Stimulated activated CD4-positive, alpha-beta T cell treated with anti-CD3 and anti-CD28 coated beads, Interleukin-4, amount 100 ng/mL, for 1 hour (primary cell): ENCODE measurements at regions not wholly inside any gene's neighbourhood (a gene's known extent, or its start where the extent isn't known, plus 50 kb on each side); places are given as distances from the start of the nearest gene placed in this dataset.
"Not testable (repeated sequence)": the region's sequence is repeated elsewhere in the genome, so short reads cannot be mapped to it uniquely, and the experiment has no call there.

Experiments used
- DNase-seq: peaks from one replicate; pipeline ENCODE4 v3.0.0-alpha.2; 2020

GRCh38 chr10:130931256-130931655 is 380.3 kb downstream of the TCERG1L start:
- DNase-seq: no peak

DNA sequence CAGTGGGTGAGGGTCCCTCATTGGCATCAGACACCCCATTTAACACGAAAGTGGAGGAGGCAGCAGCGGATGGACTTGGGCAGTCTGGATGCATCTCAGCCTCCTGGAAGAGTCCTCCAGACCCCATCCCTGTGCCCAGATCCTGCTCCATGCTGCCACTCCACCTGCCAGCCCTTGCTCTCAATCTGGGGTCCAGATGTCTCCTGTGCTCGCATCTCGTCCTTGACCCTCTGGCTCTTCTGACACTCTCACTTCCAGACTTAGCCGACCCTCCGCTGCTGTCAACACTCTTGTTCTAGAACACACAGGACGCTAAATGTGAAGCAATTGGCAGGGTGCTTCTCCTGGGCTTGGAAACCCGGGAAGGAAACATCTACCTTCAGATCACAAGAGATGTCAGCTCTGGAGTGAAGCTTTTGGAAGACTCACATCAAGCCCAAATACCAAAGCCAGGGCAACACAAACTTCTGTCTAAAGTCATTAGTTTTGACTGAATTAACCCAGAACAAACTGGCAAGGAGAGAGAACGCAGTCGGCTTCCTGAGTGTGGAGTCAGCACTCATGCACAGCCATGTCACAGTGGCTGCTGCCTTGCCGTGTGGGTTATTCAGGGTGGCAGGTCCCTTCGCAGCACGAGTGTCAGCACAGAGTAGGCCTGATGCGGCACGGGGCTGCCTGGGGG is 379.1 kb downstream of the TCERG1L start:
- DNase-seq: no peak

DNA sequence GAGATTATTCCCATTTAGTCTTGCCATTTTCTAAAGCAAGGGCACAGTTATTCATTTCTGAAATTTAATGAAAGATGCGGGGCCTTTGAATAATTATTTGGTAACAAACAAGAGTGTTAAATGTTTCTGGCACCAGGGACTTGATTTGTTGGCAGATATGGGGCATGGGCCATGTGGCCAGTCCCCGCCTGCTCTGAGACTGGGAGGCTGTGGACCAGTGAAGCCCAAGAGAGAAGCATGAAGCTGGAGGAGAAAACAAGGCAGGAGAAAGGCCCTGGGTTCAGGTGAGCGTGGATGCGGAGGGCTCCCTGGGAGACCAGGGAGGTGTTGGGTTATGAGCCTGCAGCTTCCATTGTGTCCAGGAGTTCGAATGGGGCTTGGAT is 378.5 kb downstream of the TCERG1L start:
- DNase-seq: no peak

DNA sequence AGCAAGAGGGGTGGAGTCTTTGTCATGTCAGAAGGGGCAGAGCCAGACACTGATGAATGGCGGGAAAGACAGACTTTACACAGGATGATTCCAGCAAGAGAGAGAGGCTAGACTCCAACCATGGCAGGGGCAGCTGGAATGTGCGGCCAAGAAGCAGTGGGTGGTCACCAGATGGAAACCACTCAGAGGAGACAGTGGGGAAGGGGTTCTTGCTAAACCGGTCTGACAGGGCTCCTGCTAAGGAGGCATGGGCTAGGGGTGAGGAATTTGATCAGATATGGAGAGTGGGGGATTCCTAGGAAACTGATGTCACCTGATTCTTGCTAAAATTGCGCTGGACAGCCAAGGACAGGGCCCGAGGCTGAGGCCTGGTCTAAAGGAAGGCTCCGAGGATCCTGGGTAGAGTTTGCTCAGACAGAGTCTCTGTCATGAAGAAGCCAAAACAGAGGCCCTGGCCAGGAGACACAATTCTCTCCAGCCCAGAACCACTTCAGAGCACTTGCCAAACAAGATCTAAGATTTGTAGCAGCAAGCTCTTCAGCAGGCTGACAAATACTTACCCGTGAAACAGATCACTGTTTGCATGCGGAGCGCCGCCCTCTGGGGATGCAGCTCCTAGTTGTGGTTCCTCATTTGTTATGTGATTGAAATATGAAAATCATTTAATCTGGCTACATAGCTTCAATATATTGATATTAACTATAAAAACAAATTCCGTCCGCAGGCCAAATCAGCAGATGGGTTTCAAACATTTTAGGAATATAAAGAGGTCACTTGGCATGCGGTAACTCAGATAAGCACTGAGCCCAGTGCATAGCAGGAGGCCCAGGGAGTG is 377.0 kb downstream of the TCERG1L start:
- no peak for DNase-seq

- no peak for DNase-seq
Measured at GRCh38 chr10:130935128-130935439, 376.4 kb downstream of the TCERG1L start.

DNA sequence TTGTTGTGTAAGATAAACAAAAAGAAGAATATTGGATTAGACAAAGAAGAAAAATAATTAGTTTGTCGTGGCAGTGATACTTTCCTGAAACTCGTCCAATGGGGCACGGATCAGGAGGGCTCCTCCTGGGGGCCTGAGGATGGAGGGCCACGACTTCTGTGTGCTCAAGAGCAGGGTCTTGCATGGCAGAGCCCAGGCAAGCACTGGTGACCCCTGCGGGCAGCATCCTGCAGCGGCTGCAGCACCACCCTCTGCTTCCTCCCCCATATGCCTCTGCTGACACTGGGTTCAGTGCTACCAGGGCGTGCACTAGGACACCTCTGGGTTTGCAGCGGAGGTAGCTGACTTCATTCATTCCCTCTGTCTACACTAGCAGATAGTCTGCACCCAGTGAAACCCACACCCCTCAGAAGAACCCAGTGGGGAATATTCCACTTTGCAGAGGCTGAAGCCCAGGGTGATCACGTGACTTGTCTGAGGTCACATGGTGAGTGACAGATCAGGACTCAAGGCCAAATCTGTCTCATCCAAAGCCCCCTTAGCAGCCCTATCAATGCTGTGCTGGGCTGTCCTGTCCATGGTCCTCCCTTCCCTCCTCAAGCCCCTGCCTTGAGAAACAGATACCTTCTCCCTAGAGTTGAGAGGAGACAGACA is 375.5 kb downstream of the TCERG1L start:
- DNase-seq: no peak

DNA sequence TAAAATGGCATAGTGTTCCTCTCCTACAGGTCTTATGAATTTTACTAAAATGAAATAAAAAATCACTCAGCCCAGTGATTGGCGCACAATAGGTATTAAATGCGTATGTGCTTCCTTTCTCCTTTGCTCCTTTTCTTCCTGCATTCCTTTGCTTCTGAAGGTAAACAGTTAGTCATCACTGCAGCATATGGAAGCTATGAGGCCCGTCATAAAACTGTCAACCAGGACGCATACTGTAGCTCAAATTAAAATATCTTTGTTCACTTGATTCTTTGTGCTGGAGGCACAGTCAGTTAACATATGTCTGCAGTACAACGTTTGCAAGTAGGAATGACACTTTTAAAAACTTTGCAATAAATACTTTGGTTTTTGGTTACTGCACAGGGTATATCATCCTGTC is 374.7 kb downstream of the TCERG1L start:
- no peak for DNase-seq

- DNase-seq: no peak
Measured at GRCh38 chr10:130938051-130938450, 373.5 kb downstream of the TCERG1L start.

- DNase-seq: not testable (repeated sequence)
Measured at GRCh38 chr10:130938891-130939290, 372.6 kb downstream of the TCERG1L start.

DNA sequence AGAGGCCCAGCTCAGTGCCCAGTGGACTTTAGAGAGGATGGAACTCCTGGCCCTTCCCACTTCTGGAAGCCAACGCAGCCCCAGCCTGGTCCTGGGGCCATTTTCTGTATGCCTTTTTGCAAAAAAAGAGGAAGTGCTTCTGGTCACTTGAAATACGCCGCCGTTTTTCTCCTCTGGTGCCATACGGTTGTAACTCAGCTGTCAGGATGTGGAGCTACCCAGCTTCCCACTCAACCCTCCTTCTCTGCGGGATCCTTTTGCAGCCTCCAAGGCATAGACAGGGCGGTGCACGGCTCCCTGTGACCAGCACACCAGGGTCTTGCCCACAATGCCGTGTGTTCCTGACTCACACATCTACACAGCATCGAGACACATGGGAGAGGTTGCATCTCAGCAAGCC is 369.6 kb downstream of the TCERG1L start:
- no peak for DNase-seq

- no peak for DNase-seq
Measured at GRCh38 chr10:130952086-130952485, 359.4 kb downstream of the TCERG1L start.

GRCh38 chr10:130954326-130954905 is 357.1 kb downstream of the TCERG1L start:
- DNase-seq: no peak

GRCh38 chr10:130956251-130956650 is 355.3 kb downstream of the TCERG1L start:
- DNase-seq: no peak

DNA sequence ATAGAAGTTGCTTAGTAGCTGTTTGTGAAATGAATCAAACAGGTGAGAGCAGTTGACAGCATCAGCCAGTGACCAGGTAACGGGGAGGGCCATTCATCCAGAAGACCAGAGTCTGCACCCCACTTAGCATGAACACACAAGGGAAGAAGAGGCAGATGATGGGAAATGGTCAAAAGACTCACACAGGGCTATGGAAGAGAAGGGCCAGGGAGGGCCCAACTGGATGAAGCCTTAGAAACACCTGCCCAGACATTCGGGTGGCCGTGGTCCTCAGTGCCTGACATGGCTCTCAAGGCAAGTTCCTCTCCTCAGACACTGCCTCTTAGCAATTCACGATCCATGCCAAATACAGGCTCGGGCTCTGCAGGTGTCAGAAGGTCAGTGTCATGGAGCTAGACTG is 354.1 kb downstream of the TCERG1L start:
- DNase-seq: no peak

DNA sequence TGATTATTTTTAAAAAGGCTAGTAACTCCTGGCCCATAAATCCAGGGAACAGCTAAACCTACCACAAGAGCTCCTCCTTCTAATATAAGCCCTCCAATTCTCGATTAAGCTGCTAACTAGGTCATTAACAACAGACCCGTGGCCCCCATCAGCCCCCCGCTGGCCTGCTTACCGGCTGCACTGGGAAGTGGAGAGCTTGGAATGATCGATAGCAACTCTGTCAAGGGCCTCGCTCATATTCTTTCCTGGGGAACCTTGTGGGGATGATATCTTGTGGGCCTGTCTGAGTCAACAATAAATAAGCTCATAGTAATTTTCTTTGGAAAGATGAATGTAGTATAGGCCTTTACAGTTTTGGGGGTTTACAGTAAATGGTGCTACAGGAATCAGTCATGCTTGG is 353.5 kb downstream of the TCERG1L start:
- DNase-seq: no peak

DNA sequence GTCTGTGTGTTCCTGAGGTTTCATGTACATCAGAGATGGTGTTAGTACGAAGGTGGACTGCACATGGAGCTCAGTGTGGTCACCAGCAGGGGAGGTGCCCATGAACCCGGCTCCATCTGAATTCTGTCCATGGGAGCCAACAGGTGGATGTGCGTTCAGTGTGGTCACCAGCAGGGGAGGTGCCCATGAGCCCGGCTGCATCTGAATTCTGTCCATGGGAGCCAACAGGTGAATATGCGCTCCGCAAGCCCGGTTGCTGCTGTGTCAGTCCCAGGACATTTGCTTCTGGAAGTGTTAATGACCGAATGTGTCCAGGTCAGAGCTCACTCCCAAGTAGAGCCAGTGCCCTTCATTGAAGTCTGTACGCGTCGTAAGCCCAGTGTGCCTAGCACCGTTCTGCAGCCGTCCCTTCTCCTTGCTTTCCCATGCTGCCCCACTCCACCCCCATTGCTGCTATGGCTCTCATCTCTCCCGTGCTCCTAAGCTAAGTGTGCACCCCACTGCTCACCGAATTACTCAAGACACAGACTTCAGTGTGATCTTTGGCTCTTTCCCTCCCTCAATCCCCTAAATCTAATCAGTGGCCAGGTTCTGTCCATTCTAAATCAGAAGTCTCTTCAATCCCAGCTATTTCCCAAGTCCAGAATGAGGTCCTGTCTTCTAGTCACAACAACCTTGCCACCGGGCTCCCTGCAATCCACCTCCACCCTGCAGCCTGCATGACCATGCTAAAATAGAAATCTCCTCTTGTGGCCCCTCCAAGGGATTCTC is 352.4 kb downstream of the TCERG1L start:
- no peak for DNase-seq

- no peak for DNase-seq
Measured at GRCh38 chr10:130959752-130960195, 351.7 kb downstream of the TCERG1L start.

DNA sequence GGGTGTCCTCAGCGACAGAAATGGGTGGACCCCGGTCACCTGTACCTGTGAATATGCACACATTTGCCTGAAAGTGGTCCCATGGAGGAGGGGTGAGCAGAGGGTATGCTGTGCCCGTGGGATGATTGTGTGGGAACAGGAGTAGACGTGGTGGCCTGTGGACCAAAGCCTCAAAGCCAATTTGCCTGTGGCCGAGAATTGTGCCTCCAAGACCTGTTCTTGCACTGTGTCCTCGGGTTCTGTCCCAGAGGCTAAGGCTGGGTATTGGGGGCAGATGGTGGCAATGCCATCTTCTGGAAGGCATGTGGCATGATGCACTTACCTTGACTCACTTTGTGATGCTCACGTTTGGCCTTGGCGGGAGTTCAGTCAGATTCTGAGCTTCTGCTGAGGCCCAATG is 351.0 kb downstream of the TCERG1L start:
- no peak for DNase-seq

- no peak for DNase-seq
Measured at GRCh38 chr10:130961506-130962239, 349.8 kb downstream of the TCERG1L start.

- no peak for DNase-seq
Measured at GRCh38 chr10:130962240-130963051, 349.1 kb downstream of the TCERG1L start.

DNA sequence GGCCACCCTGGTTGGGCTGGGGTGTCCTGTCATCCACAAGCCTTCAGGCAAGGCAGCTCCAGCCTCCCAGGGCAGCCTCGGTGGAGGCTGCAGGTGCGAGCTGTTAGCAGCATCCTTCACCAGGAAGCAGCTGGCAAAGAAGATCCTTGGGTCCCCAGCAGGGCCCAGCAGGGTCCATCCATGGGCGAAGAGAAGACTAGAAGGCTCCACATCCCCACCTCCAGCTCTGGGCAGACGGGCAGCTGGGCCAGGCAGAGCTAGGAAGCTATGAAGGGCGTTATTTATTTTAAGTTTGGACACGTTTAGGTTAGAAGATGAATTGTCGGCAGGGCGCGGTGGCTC is 348.5 kb downstream of the TCERG1L start:
- no peak for DNase-seq
